Mesenchymal stem cell (in vitro differentiated cells and primary cell): ENCODE measurements at regions not wholly inside any gene's neighbourhood (a gene's known extent, or its start where the extent isn't known, plus 50 kb on each side); places are given as distances from the start of the nearest gene placed in this dataset.

Experiments used
- DNase-seq: peaks from one replicate; pipeline ENCODE4 v3.0.0-alpha.2; 2013
- H2AFZ ChIP-seq: one replicate; pipeline ENCODE4 v1.6.1; 2013; ENCODE audit warnings: low read depth, mild to moderate bottlenecking, control low read depth, inconsistent platforms, low read length, moderate library complexity
- H2AK5ac ChIP-seq: 2 replicates; pipeline ENCODE4 v1.6.1; 2013; ENCODE audit warnings: low read length, moderate library complexity, mild to moderate bottlenecking, inconsistent platforms; ENCODE audit not compliant: severe bottlenecking
- H2BK120ac ChIP-seq: one replicate; pipeline ENCODE4 v1.6.1; 2013; ENCODE audit warnings: low read depth, mild to moderate bottlenecking, inconsistent platforms, low read length, moderate library complexity
- H2BK12ac ChIP-seq, 2 experiments: one replicate each; pipeline ENCODE4 v1.6.1; 2013; ENCODE audit warnings: inconsistent platforms in 2 of 2, low read length in 2 of 2, mild to moderate bottlenecking in 2 of 2, moderate library complexity in 2 of 2, control low read depth in 1 of 2
- H2BK15ac ChIP-seq: one replicate; pipeline ENCODE4 v1.6.1; 2013; ENCODE audit warnings: mild to moderate bottlenecking, low read depth, inconsistent platforms; ENCODE audit not compliant: poor library complexity, severe bottlenecking
- H2BK5ac ChIP-seq: 2 replicates; pipeline ENCODE4 v1.6.1; 2013; ENCODE audit warnings: low read depth, mild to moderate bottlenecking, low read length, control low read depth, inconsistent platforms; ENCODE audit not compliant: poor library complexity, severe bottlenecking
- H3K14ac ChIP-seq, 2 experiments: one replicate each; pipeline ENCODE4 v1.6.1; 2013; ENCODE audit warnings: inconsistent platforms in 2 of 2, low read length in 2 of 2, control low read depth in 1 of 2, mild to moderate bottlenecking in 1 of 2, moderate library complexity in 1 of 2
- H3K18ac ChIP-seq, 2 experiments: one replicate each; pipeline ENCODE4 v1.6.1; 2013; ENCODE audit warnings: inconsistent platforms in 2 of 2, low read length in 2 of 2, control low read depth in 1 of 2, low read depth in 1 of 2, mild to moderate bottlenecking in 1 of 2
- H3K23ac ChIP-seq, 2 experiments: one replicate each; pipeline ENCODE4 v1.6.1; 2013; ENCODE audit warnings: inconsistent platforms in 2 of 2, low read length in 2 of 2, mild to moderate bottlenecking in 2 of 2, moderate library complexity in 2 of 2, control low read depth in 1 of 2
- H3K27ac ChIP-seq: 2 replicates; pipeline ENCODE4 v1.5.1; 2013; ENCODE audit warnings: mild to moderate bottlenecking, moderate library complexity, low read length, control low read depth, inconsistent platforms; ENCODE audit not compliant: poor library complexity, severe bottlenecking
- H3K27me3 ChIP-seq, 2 experiments: 2 replicates each; pipeline versions ENCODE4 v1.6.1 to v1.7.0; 2013; ENCODE audit warnings: low read length in 2 of 2, mild to moderate bottlenecking in 2 of 2, moderate library complexity in 2 of 2, control low read depth in 1 of 2, inconsistent platforms in 1 of 2; ENCODE audit not compliant: control insufficient read depth in 1 of 2, insufficient read depth in 1 of 2
- H3K36me3 ChIP-seq, 2 experiments: 2 replicates each; pipeline versions ENCODE4 v1.6.1 to v1.7.0; 2013; ENCODE audit warnings: low read length in 2 of 2, control low read depth in 1 of 2, inconsistent platforms in 1 of 2, low read depth in 1 of 2, mild to moderate bottlenecking in 1 of 2; ENCODE audit not compliant: insufficient read depth in 2 of 2, control insufficient read depth in 1 of 2
- H3K4ac ChIP-seq, 2 experiments: one replicate each; pipeline ENCODE4 v1.6.1; 2013; ENCODE audit warnings: inconsistent platforms in 2 of 2, low read length in 2 of 2, mild to moderate bottlenecking in 2 of 2, moderate library complexity in 2 of 2, control low read depth in 1 of 2, low read depth in 1 of 2
- H3K4me1 ChIP-seq: 2 replicates; pipeline ENCODE4 v1.6.1; 2013; ENCODE audit warnings: low read depth, low read length, control low read depth; ENCODE audit not compliant: control insufficient read depth, insufficient read depth
- H3K4me2 ChIP-seq: 2 replicates; pipeline ENCODE4 v1.6.1; 2013; ENCODE audit warnings: low read length, mild to moderate bottlenecking, inconsistent platforms; ENCODE audit not compliant: poor library complexity, severe bottlenecking
- H3K4me3 ChIP-seq, 2 experiments: 2 replicates each; pipeline versions ENCODE4 v1.5.1 to v1.7.0; 2013; ENCODE audit warnings: low read length in 2 of 2, mild to moderate bottlenecking in 2 of 2, control low read depth in 1 of 2, low read depth in 1 of 2; ENCODE audit not compliant: insufficient read depth in 1 of 2
- H3K79me1 ChIP-seq: replicated peaks from 2 replicates; pipeline ENCODE4 v1.6.1; 2013; ENCODE audit warnings: mild to moderate bottlenecking, control low read depth, low read length, inconsistent platforms; ENCODE audit not compliant: poor library complexity, severe bottlenecking
- H3K9ac ChIP-seq: 2 replicates; pipeline ENCODE4 v1.7.0; 2013; ENCODE audit warnings: mild to moderate bottlenecking, low read length, moderate library complexity
- H3K9me3 ChIP-seq: 2 replicates; pipeline ENCODE4 v1.7.0; 2013; ENCODE audit warnings: mild to moderate bottlenecking, low read length; ENCODE audit not compliant: control insufficient read depth
- H4K8ac ChIP-seq: one replicate; pipeline ENCODE4 v1.6.1; 2013; ENCODE audit warnings: inconsistent platforms, mild to moderate bottlenecking, low read length, moderate library complexity
- H4K91ac ChIP-seq: one replicate; pipeline ENCODE4 v1.6.1; 2013; ENCODE audit warnings: mild to moderate bottlenecking, low read length, inconsistent platforms
- WGBS: methylation state at CpG from one replicate; pipeline ENCODE4 v1.1.7; 2013; ENCODE audit warnings: mixed read lengths; 5-methylcytosine and 5-hydroxymethylcytosine counted together

- peak; percentile 27 for DNase-seq
- 80% methylated on average over 6 of the region's 7 CpGs for WGBS
- peak overlapping the region in 1 of 2 experiments; percentile 45 for H2BK12ac ChIP-seq
These were observed 265.4 kb upstream of the PLET1 start for GRCh38 chr11:112525844-112526590.

DNA sequence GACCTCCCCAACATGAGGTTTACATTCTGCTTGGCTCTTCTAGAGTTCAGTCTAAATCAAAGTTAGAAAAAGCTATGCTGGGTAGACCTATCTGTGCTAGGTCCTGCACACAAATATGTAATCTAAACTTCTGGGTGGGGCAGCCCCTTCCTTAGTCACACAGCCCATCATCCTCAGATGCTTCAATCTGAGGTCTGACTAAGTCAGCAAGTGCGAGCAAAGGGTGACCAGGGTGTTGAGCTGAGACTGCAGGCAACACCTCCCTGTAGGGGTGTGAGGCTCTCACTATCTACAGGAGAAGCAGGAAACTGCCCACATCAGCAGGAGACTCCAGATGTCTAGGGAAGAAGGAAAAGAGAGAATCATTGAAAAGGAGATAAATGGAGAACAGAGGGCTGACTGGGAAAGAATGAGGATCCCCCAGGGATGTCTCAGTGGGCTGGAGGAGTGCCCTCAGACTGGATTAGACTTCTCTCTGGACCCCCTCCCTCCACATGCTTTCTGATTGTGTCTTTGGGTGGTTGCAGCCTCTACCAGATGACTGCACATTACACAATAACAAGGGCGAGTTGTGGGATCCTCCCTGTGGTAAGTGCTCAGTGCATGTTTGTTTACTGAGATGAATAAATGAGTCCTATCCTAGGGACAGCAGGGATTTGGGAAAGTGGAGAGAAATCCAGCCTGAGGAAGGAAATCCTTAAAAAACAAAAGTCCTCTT, 266.2 kb upstream of the PLET1 start:
- H3K27me3 ChIP-seq = peaks cover 0 to 9% of the 10 kb centered on the region in 2 experiments
- no peak overlapping the region for H4K8ac ChIP-seq
- peak overlapping the region in 1 of 2 experiments; percentile 43 for H3K18ac ChIP-seq
- H3K4ac ChIP-seq = peak overlapping the region in 1 of 2 experiments; percentile 51
- no peak overlapping the region for H3K9ac ChIP-seq
- no peaks in the 10 kb centered on the region for H3K36me3 ChIP-seq
- H3K9me3 ChIP-seq = no peaks in the 10 kb centered on the region
- no peak overlapping the region for H2AK5ac ChIP-seq
- DNase-seq = peak; percentile 51
- H3K14ac ChIP-seq = no peak overlapping the region
- peak overlapping the region; percentile 50 for H4K91ac ChIP-seq
- H3K23ac ChIP-seq = peak overlapping the region in 1 of 2 experiments; percentile 19
- no peak overlapping the region for H3K4me3 ChIP-seq
- H3K27ac ChIP-seq = no peak overlapping the region
- H2AFZ ChIP-seq = no peak overlapping the region
- no peaks in the 10 kb centered on the region for H3K4me1 ChIP-seq
- H2BK5ac ChIP-seq = no peak overlapping the region
- H3K79me1 ChIP-seq = no peaks in the 10 kb centered on the region
- H2BK12ac ChIP-seq = peak overlapping the region in 1 of 2 experiments; percentile 39
- H3K4me2 ChIP-seq = no peak overlapping the region
- 31% methylated on average over 2 of the region's 2 CpGs for WGBS
- no peak overlapping the region for H2BK15ac ChIP-seq
- H2BK120ac ChIP-seq = no peak overlapping the region

More at GRCh38 chr11:112525844-112526590, 265.4 kb upstream of the PLET1 start:
- Histone ChIP-seq H3K27ac (no peak overlapping the region), H3K14ac (peak overlapping the region in 1 of 2 experiments; percentile 86), H2BK5ac (no peak overlapping the region), H2AFZ (no peak overlapping the region), H2AK5ac (no peak overlapping the region), H4K91ac (peak overlapping the region; percentile 74), H4K8ac (no peak overlapping the region), H3K79me1 (no peaks in the 10 kb centered on the region), H3K4ac (no peak overlapping the region), H3K36me3 (no peaks in the 10 kb centered on the region), H3K4me2 (no peak overlapping the region), H2BK120ac (peak overlapping the region; percentile 27), H3K9me3 (no peaks in the 10 kb centered on the region), H3K4me1 (no peaks in the 10 kb centered on the region), H2BK15ac (peak overlapping the region; percentile 19), H3K9ac (no peak overlapping the region), H3K4me3 (no peak overlapping the region), H3K23ac (no peak overlapping the region), H3K27me3 (peaks cover 0 to 9% of the 10 kb centered on the region in 2 experiments), H3K18ac (peak overlapping the region in 1 of 2 experiments; percentile 72)

DNA sequence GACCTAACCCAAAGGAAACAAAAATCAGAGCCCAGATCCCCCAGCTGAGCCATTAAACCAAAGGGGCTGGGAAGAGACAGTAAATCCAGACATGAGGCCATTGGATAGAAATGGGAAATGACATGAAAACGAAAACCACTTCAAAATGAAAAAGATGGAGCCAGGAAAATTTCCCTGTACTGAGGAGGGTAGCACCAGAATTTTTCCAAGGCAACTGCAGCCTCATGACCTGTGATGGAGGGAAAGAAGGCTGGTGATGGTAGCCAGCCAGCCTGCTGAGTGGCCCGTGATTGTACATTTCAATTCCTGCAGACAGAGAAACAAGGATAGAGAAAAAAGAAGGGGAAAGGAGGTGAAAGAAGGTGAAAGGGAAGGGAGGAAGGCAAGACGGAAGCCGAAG, 268.4 kb upstream of the PLET1 start:
- no peak overlapping the region for H3K14ac ChIP-seq
- H3K9me3 ChIP-seq = no peaks in the 10 kb centered on the region
- H3K79me1 ChIP-seq = no peaks in the 10 kb centered on the region
- H3K27me3 ChIP-seq = peaks cover 5 to 10% of the 10 kb centered on the region in 2 experiments
- no peak overlapping the region for H3K4me3 ChIP-seq
- H2AFZ ChIP-seq = no peak overlapping the region
- no peak overlapping the region for H2BK120ac ChIP-seq
- H3K9ac ChIP-seq = no peak overlapping the region
- no peak overlapping the region for H3K23ac ChIP-seq
- H3K4me2 ChIP-seq = no peak overlapping the region
- H2BK12ac ChIP-seq = no peak overlapping the region
- H3K4ac ChIP-seq = no peak overlapping the region
- no peak overlapping the region for H2BK15ac ChIP-seq
- H2AK5ac ChIP-seq = no peak overlapping the region
- H3K27ac ChIP-seq = no peak overlapping the region
- 73% methylated on average over 4 of the region's 4 CpGs for WGBS
- DNase-seq = no peak
- H3K36me3 ChIP-seq = no peaks in the 10 kb centered on the region
- no peak overlapping the region for H4K91ac ChIP-seq
- no peaks in the 10 kb centered on the region for H3K4me1 ChIP-seq
- H2BK5ac ChIP-seq = no peak overlapping the region
- no peak overlapping the region for H4K8ac ChIP-seq
- no peak overlapping the region for H3K18ac ChIP-seq

DNA sequence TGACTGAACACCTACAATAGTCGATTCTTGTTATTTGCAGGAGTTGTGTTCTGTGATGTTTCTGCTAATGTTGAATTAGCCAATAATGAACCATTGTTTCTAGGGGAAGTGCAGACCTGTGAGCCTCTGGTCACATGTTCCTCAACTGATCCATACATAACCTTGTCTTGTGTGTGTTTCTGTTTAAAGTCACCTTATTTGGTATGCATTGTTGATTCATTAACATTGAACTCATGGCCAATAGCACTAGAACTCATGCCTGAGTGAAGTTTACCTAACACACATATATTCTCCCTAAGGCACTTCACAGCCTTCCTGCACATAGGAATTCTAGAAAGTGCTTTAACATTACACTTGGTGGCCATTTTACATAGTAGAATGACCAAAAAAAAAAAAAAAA, 271.8 kb upstream of the PLET1 start:
- WGBS = no CpG with 5 or more reads among the region's 1 CpG
- no peak overlapping the region for H4K91ac ChIP-seq
- no peak overlapping the region for H2BK5ac ChIP-seq
- no peak overlapping the region for H3K27ac ChIP-seq
- H3K27me3 ChIP-seq = peaks cover 0 to 36% of the 10 kb centered on the region in 2 experiments
- no peak overlapping the region for H3K14ac ChIP-seq
- DNase-seq = no peak
- H3K79me1 ChIP-seq = no peaks in the 10 kb centered on the region
- no peak overlapping the region for H2AK5ac ChIP-seq
- H2BK12ac ChIP-seq = no peak overlapping the region
- no peak overlapping the region for H4K8ac ChIP-seq
- no peak overlapping the region for H2AFZ ChIP-seq
- H3K4ac ChIP-seq = no peak overlapping the region
- no peaks in the 10 kb centered on the region for H3K4me1 ChIP-seq
- no peak overlapping the region for H3K4me3 ChIP-seq
- H3K18ac ChIP-seq = no peak overlapping the region
- H3K9ac ChIP-seq = no peak overlapping the region
- H3K23ac ChIP-seq = no peak overlapping the region
- no peak overlapping the region for H2BK15ac ChIP-seq
- H3K9me3 ChIP-seq = no peaks in the 10 kb centered on the region
- no peaks in the 10 kb centered on the region for H3K36me3 ChIP-seq
- no peak overlapping the region for H3K4me2 ChIP-seq
- H2BK120ac ChIP-seq = no peak overlapping the region
